ENCODE measurements at regions not wholly inside any gene's neighbourhood (a gene's known extent, or its start where the extent isn't known, plus 50 kb on each side); places are given as distances from the start of the nearest gene placed in this dataset.

DNA sequence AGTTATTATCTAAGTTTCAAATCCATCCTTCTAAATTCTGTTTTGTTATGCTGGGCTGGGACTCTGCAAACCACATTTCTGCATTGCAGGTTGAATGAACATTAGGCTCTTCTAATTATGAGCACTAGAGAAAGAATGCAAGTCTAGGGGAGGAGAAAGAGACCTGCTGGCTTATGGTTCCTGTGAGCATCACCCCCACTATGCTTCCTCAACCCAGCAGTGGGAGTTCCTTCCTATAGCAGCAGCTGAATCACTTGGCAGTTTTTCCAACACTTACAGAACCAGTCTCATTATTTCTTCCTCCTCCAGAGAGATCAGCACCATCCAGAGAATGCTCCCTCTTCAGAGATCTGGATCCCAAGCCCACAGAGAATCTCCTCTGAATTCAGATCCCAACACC, 297.7 kb upstream of the CLEC14A start (continued):
- TF ChIP-seq, protein P1, sequence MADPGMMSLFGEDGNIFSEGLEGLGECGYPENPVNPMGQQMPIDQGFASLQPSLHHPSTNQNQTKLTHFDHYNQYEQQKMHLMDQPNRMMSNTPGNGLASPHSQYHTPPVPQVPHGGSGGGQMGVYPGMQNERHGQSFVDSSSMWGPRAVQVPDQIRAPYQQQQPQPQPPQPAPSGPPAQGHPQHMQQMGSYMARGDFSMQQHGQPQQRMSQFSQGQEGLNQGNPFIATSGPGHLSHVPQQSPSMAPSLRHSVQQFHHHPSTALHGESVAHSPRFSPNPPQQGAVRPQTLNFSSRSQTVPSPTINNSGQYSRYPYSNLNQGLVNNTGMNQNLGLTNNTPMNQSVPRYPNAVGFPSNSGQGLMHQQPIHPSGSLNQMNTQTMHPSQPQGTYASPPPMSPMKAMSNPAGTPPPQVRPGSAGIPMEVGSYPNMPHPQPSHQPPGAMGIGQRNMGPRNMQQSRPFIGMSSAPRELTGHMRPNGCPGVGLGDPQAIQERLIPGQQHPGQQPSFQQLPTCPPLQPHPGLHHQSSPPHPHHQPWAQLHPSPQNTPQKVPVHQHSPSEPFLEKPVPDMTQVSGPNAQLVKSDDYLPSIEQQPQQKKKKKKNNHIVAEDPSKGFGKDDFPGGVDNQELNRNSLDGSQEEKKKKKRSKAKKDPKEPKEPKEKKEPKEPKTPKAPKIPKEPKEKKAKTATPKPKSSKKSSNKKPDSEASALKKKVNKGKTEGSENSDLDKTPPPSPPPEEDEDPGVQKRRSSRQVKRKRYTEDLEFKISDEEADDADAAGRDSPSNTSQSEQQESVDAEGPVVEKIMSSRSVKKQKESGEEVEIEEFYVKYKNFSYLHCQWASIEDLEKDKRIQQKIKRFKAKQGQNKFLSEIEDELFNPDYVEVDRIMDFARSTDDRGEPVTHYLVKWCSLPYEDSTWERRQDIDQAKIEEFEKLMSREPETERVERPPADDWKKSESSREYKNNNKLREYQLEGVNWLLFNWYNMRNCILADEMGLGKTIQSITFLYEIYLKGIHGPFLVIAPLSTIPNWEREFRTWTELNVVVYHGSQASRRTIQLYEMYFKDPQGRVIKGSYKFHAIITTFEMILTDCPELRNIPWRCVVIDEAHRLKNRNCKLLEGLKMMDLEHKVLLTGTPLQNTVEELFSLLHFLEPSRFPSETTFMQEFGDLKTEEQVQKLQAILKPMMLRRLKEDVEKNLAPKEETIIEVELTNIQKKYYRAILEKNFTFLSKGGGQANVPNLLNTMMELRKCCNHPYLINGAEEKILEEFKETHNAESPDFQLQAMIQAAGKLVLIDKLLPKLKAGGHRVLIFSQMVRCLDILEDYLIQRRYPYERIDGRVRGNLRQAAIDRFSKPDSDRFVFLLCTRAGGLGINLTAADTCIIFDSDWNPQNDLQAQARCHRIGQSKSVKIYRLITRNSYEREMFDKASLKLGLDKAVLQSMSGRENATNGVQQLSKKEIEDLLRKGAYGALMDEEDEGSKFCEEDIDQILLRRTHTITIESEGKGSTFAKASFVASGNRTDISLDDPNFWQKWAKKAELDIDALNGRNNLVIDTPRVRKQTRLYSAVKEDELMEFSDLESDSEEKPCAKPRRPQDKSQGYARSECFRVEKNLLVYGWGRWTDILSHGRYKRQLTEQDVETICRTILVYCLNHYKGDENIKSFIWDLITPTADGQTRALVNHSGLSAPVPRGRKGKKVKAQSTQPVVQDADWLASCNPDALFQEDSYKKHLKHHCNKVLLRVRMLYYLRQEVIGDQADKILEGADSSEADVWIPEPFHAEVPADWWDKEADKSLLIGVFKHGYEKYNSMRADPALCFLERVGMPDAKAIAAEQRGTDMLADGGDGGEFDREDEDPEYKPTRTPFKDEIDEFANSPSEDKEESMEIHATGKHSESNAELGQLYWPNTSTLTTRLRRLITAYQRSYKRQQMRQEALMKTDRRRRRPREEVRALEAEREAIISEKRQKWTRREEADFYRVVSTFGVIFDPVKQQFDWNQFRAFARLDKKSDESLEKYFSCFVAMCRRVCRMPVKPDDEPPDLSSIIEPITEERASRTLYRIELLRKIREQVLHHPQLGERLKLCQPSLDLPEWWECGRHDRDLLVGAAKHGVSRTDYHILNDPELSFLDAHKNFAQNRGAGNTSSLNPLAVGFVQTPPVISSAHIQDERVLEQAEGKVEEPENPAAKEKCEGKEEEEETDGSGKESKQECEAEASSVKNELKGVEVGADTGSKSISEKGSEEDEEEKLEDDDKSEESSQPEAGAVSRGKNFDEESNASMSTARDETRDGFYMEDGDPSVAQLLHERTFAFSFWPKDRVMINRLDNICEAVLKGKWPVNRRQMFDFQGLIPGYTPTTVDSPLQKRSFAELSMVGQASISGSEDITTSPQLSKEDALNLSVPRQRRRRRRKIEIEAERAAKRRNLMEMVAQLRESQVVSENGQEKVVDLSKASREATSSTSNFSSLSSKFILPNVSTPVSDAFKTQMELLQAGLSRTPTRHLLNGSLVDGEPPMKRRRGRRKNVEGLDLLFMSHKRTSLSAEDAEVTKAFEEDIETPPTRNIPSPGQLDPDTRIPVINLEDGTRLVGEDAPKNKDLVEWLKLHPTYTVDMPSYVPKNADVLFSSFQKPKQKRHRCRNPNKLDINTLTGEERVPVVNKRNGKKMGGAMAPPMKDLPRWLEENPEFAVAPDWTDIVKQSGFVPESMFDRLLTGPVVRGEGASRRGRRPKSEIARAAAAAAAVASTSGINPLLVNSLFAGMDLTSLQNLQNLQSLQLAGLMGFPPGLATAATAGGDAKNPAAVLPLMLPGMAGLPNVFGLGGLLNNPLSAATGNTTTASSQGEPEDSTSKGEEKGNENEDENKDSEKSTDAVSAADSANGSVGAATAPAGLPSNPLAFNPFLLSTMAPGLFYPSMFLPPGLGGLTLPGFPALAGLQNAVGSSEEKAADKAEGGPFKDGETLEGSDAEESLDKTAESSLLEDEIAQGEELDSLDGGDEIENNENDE (IDR thresholded peaks at IDR 0.05; ENCODE audit: insufficient replicate concordance, low read length): no peak

Measured in H1 (cell line).